ELR (cell line): ENCODE measurements at regions not wholly inside any gene's neighbourhood (a gene's known extent, or its start where the extent isn't known, plus 50 kb on each side); places are given as distances from the start of the nearest gene placed in this dataset.
A peak's percentile ranks its signal among the peaks of the same experiment; 100 is the strongest.

Source experiments
- DNase-seq: peaks from one replicate; pipeline ENCODE4 v3.0.0-alpha.2; 2015; ENCODE audit warnings: low read depth

GRCh38 chr10:106467506-106467905, 697.0 kb downstream of the SORCS1 start:
- peak; percentile 35 for DNase-seq

- DNase-seq = no peak
Observed at GRCh38 chr10:106457522-106457921, 707.0 kb downstream of the SORCS1 start.

- no peak for DNase-seq
Observed at GRCh38 chr10:106454233-106454632, 710.3 kb downstream of the SORCS1 start.

- DNase-seq = peak; percentile 47
Observed at GRCh38 chr10:106450966-106451365, 713.5 kb downstream of the SORCS1 start.

- no peak for DNase-seq
Observed at GRCh38 chr10:106446920-106447319, 717.6 kb downstream of the SORCS1 start.

GRCh38 chr10:106442223-106442622, 722.3 kb downstream of the SORCS1 start:
- no peak for DNase-seq

GRCh38 chr10:106440767-106441166, 723.7 kb downstream of the SORCS1 start:
- no peak for DNase-seq

- no peak for DNase-seq
Observed at GRCh38 chr10:106440355-106440754, 724.2 kb downstream of the SORCS1 start.

GRCh38 chr10:106439366-106439765, 725.1 kb downstream of the SORCS1 start:
- no peak for DNase-seq

GRCh38 chr10:106438386-106438785, 726.1 kb downstream of the SORCS1 start:
- no peak for DNase-seq

GRCh38 chr10:106436123-106436715, 728.3 kb downstream of the SORCS1 start:
- peak; percentile 80 for DNase-seq

- no peak for DNase-seq
Observed at GRCh38 chr10:106435081-106435480, 729.4 kb downstream of the SORCS1 start.

GRCh38 chr10:106424981-106425380, 739.5 kb downstream of the SORCS1 start:
- peak; percentile 78 for DNase-seq

GRCh38 chr10:106424054-106424453, 740.5 kb downstream of the SORCS1 start:
- peak; percentile 97 for DNase-seq

- peak; percentile 56 for DNase-seq
Observed at GRCh38 chr10:106410331-106410730, 754.2 kb downstream of the SORCS1 start.

- DNase-seq = no peak
Observed at GRCh38 chr10:106405141-106405540, 759.4 kb downstream of the SORCS1 start.

GRCh38 chr10:106402458-106402857, 762.0 kb downstream of the SORCS1 start:
- DNase-seq = no peak

- DNase-seq = no peak
Observed at GRCh38 chr10:106401967-106402366, 762.5 kb downstream of the SORCS1 start.

GRCh38 chr10:106401161-106401560, 763.3 kb downstream of the SORCS1 start:
- DNase-seq = peak; percentile 62

- DNase-seq = no peak
Observed at GRCh38 chr10:106399112-106399511, 765.4 kb downstream of the SORCS1 start.

GRCh38 chr10:106396192-106396591, 768.3 kb downstream of the SORCS1 start:
- no peak for DNase-seq

GRCh38 chr10:106395041-106395749, 769.3 kb downstream of the SORCS1 start:
- no peak for DNase-seq

- no peak for DNase-seq
Observed at GRCh38 chr10:106392778-106393177, 771.7 kb downstream of the SORCS1 start.

GRCh38 chr10:106387063-106387462, 777.4 kb downstream of the SORCS1 start:
- peak; percentile 58 for DNase-seq
